K562 (cell line): ENCODE measurements at regions not wholly inside any gene's neighbourhood (a gene's known extent, or its start where the extent isn't known, plus 50 kb on each side); places are given as distances from the start of the nearest gene placed in this dataset.

ENCODE experiments used
- ATAC-seq: fragments of 200-7000 bp; cut with Tn5 transposase; 3 replicates; pipeline ENCODE4 v1.9.1; 2020; ENCODE audit warnings: moderate library complexity
- BruUV-seq: library from RNA; stranded (reverse); fragments of 400-500 nt; replicated peaks from 2 replicates; lab custom pipeline; 2021; lab: Mats Ljungman, UMichigan
- CTCF ChIA-PET: fragments of 300-600 bp; formaldehyde crosslinking; extraction: SDS; loops from one replicate; lab custom pipeline; 2021; ENCODE audit warnings: low intra/inter-chr PET ratio; lab: Yijun Ruan, JAX
- POLR2A ChIA-PET: fragments of 300-600, 350-650 bp; sonication (Branson Sonifier 250); formaldehyde crosslinking; extraction: SDS; loops from one replicate; lab custom pipeline; 2021; ENCODE audit warnings: antibody characterized with exemption, inconsistent platforms; lab: Yijun Ruan, JAX
- DNase-seq, 4 experiments: peaks; one replicate each; pipeline versions ENCODE4 v3.0.0 to v3.0.0-alpha.2; 2011 to 2018; ENCODE audit warnings: low spot score in 3 of 4, mixed read lengths in 3 of 4; ENCODE audit errors: extremely low read depth in 1 of 4
- FAIRE-seq: peaks from 2 replicates; lab custom pipeline; 2011; peaks lifted over from hg19 to GRCh38; lab: Jason Lieb, UNC
- H2AFZ ChIP-seq: 2 replicates; pipeline ENCODE4 v1.6.0; 2011; ENCODE audit warnings: low read depth, low read length, control low read depth, inconsistent platforms
- H3K27ac ChIP-seq: fragments of 200-600 bp; 3 replicates; pipeline ENCODE4 v1.8.0; 2011; ENCODE audit warnings: low read depth, mild to moderate bottlenecking, control low read depth, inconsistent platforms, low read length, moderate library complexity, mixed read lengths; ENCODE audit errors: extremely low read depth
- H3K27me3 ChIP-seq, 2 experiments: fragments of 300-600 bp in 1 of 2; 2 replicates in 1 of 2; 3 replicates in 1 of 2; pipeline versions ENCODE4 v1.6.0 to v1.8.0; 2011; ENCODE audit warnings: inconsistent platforms in 2 of 2, low read length in 2 of 2, mild to moderate bottlenecking in 1 of 2, mixed read lengths in 1 of 2, moderate library complexity in 1 of 2; ENCODE audit not compliant: control insufficient read depth in 2 of 2, insufficient read depth in 2 of 2
- H3K36me3 ChIP-seq: fragments of 300-600 bp; 3 replicates; pipeline ENCODE4 v1.8.0; 2011; ENCODE audit warnings: mild to moderate bottlenecking, low read length, inconsistent platforms; ENCODE audit not compliant: control insufficient read depth, insufficient read depth
- H3K4me1 ChIP-seq, 2 experiments: fragments of 200-600 bp in 1 of 2; replicated peaks in 1 of 2; 2 replicates in 1 of 2; 3 replicates in 1 of 2; pipeline versions ENCODE4 v1.5.1 to v1.8.0; 2011; ENCODE audit warnings: inconsistent platforms in 2 of 2, low read length in 2 of 2, mild to moderate bottlenecking in 1 of 2, mixed read lengths in 1 of 2, moderate library complexity in 1 of 2; ENCODE audit not compliant: control insufficient read depth in 2 of 2, insufficient read depth in 2 of 2
- H3K4me2 ChIP-seq: 2 replicates; pipeline ENCODE4 v1.6.1; 2011; ENCODE audit warnings: low read length, control low read depth, inconsistent platforms, mixed read lengths; ENCODE audit not compliant: insufficient read depth
- H3K4me3 ChIP-seq: fragments of 200-600 bp; sonication (generic), shearing (Covaris generic); 2 replicates; pipeline ENCODE4 v1.5.1; 2016; ENCODE audit warnings: control low read depth, inconsistent platforms
- H3K79me2 ChIP-seq: fragments of 200-600 bp; 3 replicates; pipeline ENCODE4 v1.8.0; 2011; ENCODE audit warnings: low read length, inconsistent platforms; ENCODE audit not compliant: control insufficient read depth, insufficient read depth
- H3K9ac ChIP-seq, 2 experiments: 2 replicates each; pipeline versions ENCODE4 v1.6.0 to v1.6.1; 2011; ENCODE audit warnings: low read depth in 2 of 2, low read length in 2 of 2, control low read depth in 1 of 2, inconsistent platforms in 1 of 2, mild to moderate bottlenecking in 1 of 2, mixed read lengths in 1 of 2; ENCODE audit not compliant: insufficient read depth in 1 of 2
- H3K9me1 ChIP-seq: one replicate; pipeline ENCODE4 v1.6.0; 2011; ENCODE audit warnings: inconsistent platforms, mild to moderate bottlenecking, low read length, moderate library complexity; ENCODE audit not compliant: control insufficient read depth, insufficient read depth
- H3K9me3 ChIP-seq: replicated peaks from 2 replicates; pipeline ENCODE4 v1.5.1; 2011; ENCODE audit warnings: low read depth, low read length, inconsistent platforms; ENCODE audit not compliant: control insufficient read depth, insufficient read depth
- H4K20me1 ChIP-seq: replicated peaks from 2 replicates; pipeline ENCODE4 v1.6.1; 2011; ENCODE audit warnings: low read length, inconsistent platforms, mixed read lengths; ENCODE audit not compliant: control insufficient read depth, insufficient read depth
- ATF2 ChIP-seq: sonication (generic); formaldehyde crosslinking; IDR thresholded peaks from 2 replicates; pipeline ENCODE4 v1.8.1; 2022; ENCODE audit warnings: missing genetic modification reagents
- CEBPG ChIP-seq, 3 experiments: fragments of 200-800 bp in 1 of 3; sonication (Bioruptor generic) in 1 of 3; sonication (generic) in 1 of 3; formaldehyde crosslinking in 1 of 3; IDR thresholded peaks in 2 of 3; conservative IDR thresholded peaks in 1 of 3; 2 replicates each; pipeline versions ENCODE4 v1.6.1 to v1.8.0; 2016 to 2022; ENCODE audit warnings: missing compliant biosample characterization in 2 of 3, missing genetic modification characterization in 2 of 3, mild to moderate bottlenecking in 1 of 3, missing genetic modification reagents in 1 of 3
- KAT7 ChIP-seq: sonication (generic); formaldehyde crosslinking; IDR thresholded peaks from 2 replicates; pipeline ENCODE4 v1.8.0; 2022; ENCODE audit warnings: missing genetic modification reagents, mild to moderate bottlenecking, borderline replicate concordance
- NFYB ChIP-seq: IDR thresholded peaks from 2 replicates; pipeline ENCODE4 v1.6.1; 2011; ENCODE audit warnings: mild to moderate bottlenecking, moderate library complexity; ENCODE audit not compliant: insufficient read length; ENCODE audit errors: extremely low read depth
- PHF20 ChIP-seq: fragments of 450-650 bp; IDR thresholded peaks from 2 replicates; pipeline ENCODE4 v1.6.1; 2018; ENCODE audit not compliant: partially characterized antibody
- PHF21A ChIP-seq: fragments of 450-650 bp; IDR thresholded peaks from 2 replicates; pipeline ENCODE4 v1.6.1; 2017; ENCODE audit warnings: low read depth, borderline replicate concordance
- RAD51 ChIP-seq: fragments of 450-650 bp; IDR thresholded peaks from 2 replicates; pipeline ENCODE4 v1.7.1; 2016; ENCODE audit warnings: low read depth, mild to moderate bottlenecking, borderline replicate concordance
- RBBP5 ChIP-seq: fragments of 200-600 bp; sonication (generic); IDR thresholded peaks from 2 replicates; pipeline ENCODE4 v1.6.1; 2012; ENCODE audit warnings: borderline replicate concordance, mild to moderate bottlenecking, low read length, control low read depth, inconsistent platforms; ENCODE audit not compliant: insufficient read depth, poor library complexity, severe bottlenecking
- SAFB ChIP-seq: fragments of 200-400 bp; formaldehyde crosslinking; IDR thresholded peaks from 2 replicates; pipeline ENCODE4 v1.6.1; 2017; ENCODE audit warnings: low read depth, low read length, borderline replicate concordance
- TFAM ChIP-seq: fragments of 250-450 bp; sonication (Bioruptor Pico); conservative IDR thresholded peaks from 2 replicates; pipeline ENCODE4 v1.5.0; 2021; ENCODE audit warnings: mild to moderate bottlenecking, moderate library complexity
- USF1 ChIP-seq: sonication (generic); formaldehyde crosslinking; IDR thresholded peaks from 2 replicates; pipeline ENCODE4 v1.9.0; 2022; ENCODE audit warnings: mild to moderate bottlenecking, missing genetic modification reagents
- ZNF184 ChIP-seq: sonication (generic); formaldehyde crosslinking; IDR thresholded peaks from 2 replicates; pipeline ENCODE4 v1.5.0; 2020; ENCODE audit warnings: missing genetic modification reagents
- ZNF436 ChIP-seq: fragments of 250-450, 450-650 bp; sonication (Bioruptor Pico); formaldehyde crosslinking; IDR thresholded peaks from 2 replicates; pipeline ENCODE4 v1.7.0; 2020; ENCODE audit warnings: mild to moderate bottlenecking
- ZNF695 ChIP-seq: fragments of 450-650 bp; formaldehyde crosslinking; IDR thresholded peaks from 2 replicates; pipeline ENCODE4 v1.4.0; 2020; ENCODE audit warnings: mild to moderate bottlenecking, moderate library complexity
- ZNF75A ChIP-seq: fragments of 450-650 bp; formaldehyde crosslinking; IDR thresholded peaks from 2 replicates; pipeline ENCODE4 v1.4.0; 2020; ENCODE audit warnings: mild to moderate bottlenecking
- ZNF76 ChIP-seq: fragments of 250-450 bp; sonication (Bioruptor Pico); IDR thresholded peaks from 2 replicates; pipeline ENCODE4 v1.4.0; 2020; ENCODE audit warnings: mild to moderate bottlenecking, moderate library complexity, borderline replicate concordance
- WGBS: fragments of 100-300 bp; shearing (Covaris generic); methylation state at CpG from one replicate; pipeline ENCODE4 v1.1.6; 2016; ENCODE audit warnings: low coverage, mixed read lengths; ENCODE audit not compliant: insufficient coverage; ENCODE audit errors: missing lambda C conversion rate; 5-methylcytosine and 5-hydroxymethylcytosine counted together
- in situ Hi-C: fragments of 300-500 bp; cut with MboI; formaldehyde crosslinking; loops from 4 replicates; pipeline ENCODE4 v1.15.0; 2018; ENCODE audit warnings: inconsistent platforms, mixed read lengths
- intact Hi-C: fragments of 100-400 bp; cut with micrococcal nuclease; formaldehyde crosslinking; loops from 2 replicates; pipeline ENCODE4 v1.14.2; 2022

GRCh38 chr4:100302061-100303026 lies 112.1 kb upstream of the DDIT4L start (continued):
- no peak for TF ChIP-seq SAFB

- no peak for FAIRE-seq
- no peak for DNase-seq
- Histone ChIP-seq H3K79me2 (no peaks in the 10 kb centered on the region), H3K27ac (no peak overlapping the region), H3K9ac (no peak overlapping the region), H2AFZ (no peak overlapping the region), H3K4me1 (no peaks in the 10 kb centered on the region), H3K9me3 (no peaks in the 10 kb centered on the region), H3K9me1 (no peaks in the 10 kb centered on the region)
- POLR2A ChIA-PET = no interaction called here
- WGBS = 0% methylated on average over 1 of the region's 2 CpGs
- BruUV-seq = no TSS peak
- CTCF ChIA-PET = no interaction called here
- ATAC-seq = no peak
- no peak for TF ChIP-seq ZNF76 (CRISPR knock-in tag)
- TF ChIP-seq NFYB = no peak
- no peak for TF ChIP-seq PHF21A
- no peak for TF ChIP-seq PHF20
- TF ChIP-seq ZNF184 (CRISPR knock-in tag) = no peak
- no peak for TF ChIP-seq RBBP5
- TF ChIP-seq USF1 (CRISPR knock-in tag) = no peak
- no peak for TF ChIP-seq ATF2 (CRISPR knock-in tag)
- no peak for TF ChIP-seq CEBPG (CRISPR knock-in tag; IDR thresholded peaks at IDR 0.05)
- TF ChIP-seq CEBPG (tag; conservative IDR thresholded peaks at IDR 0.05 in 1 of 2, IDR thresholded peaks at IDR 0.05 in 1 of 2) = no peak
- TF ChIP-seq ZNF695 = no peak
- TF ChIP-seq ZNF436 = no peak
- no peak for TF ChIP-seq KAT7 (CRISPR knock-in tag)
- no peak for TF ChIP-seq ZNF75A
- no peak for TF ChIP-seq RAD51
- TF ChIP-seq TFAM (CRISPR knock-in tag) = no peak
- TF ChIP-seq, all 486 proteins: peak for 0
- Histone ChIP-seq H3K4me2 (no peak overlapping the region), H3K36me3 (no peaks in the 10 kb centered on the region), H4K20me1 (no peaks in the 10 kb centered on the region), H3K27me3 (no peaks in the 10 kb centered on the region), H3K4me3 (no peak overlapping the region)
- intact Hi-C loops = no loop called here
- in situ Hi-C loops = no loop called here
Observed at GRCh38 chr4:100299046-100299840, 109.0 kb upstream of the DDIT4L start.
